ENCODE measurements at regions not wholly inside any gene's neighbourhood (a gene's known extent, or its start where the extent isn't known, plus 50 kb on each side); places are given as distances from the start of the nearest gene placed in this dataset.

DNA sequence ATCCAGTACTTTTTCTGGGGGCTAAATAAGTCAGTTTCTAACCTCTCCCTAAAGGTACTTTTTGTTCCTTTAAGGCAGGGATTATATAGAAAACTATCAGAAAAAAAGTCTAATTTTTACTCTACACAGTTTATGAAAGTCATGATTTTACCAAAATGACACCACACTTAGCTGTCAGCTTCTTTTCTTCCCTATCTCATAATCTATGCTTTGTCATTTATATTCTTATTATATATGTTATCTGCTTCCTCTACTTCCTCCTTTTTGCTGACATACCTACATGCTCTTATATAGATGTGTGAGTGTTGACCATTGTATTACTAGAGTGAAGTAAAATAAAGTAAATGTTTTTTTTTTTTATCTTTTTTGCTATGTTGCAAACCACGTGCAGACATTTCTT is 203.9 kb upstream of the CHRM2 start:
- DNase-seq = no peak

DNA sequence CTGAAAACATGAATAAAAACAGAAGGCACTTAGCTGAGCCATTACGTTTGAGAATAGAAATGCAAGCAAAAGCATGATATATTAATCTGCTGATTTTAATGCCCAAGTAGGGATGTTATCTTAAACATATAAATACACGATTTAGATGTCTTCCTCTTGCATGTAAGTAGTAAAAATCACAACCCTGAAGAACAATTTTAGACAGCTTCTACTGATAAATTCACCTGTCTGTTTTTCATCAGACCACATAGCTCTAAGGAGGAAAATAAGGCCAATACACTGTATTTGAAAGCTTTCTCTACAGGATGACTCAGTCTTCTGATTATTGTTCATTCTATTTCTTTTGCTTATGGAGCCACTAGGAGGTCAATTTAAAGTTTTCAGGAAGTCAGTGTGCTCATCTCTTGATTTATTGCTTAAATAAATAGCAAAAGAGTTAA is 210.9 kb upstream of the CHRM2 start:
- DNase-seq = no peak

DNA sequence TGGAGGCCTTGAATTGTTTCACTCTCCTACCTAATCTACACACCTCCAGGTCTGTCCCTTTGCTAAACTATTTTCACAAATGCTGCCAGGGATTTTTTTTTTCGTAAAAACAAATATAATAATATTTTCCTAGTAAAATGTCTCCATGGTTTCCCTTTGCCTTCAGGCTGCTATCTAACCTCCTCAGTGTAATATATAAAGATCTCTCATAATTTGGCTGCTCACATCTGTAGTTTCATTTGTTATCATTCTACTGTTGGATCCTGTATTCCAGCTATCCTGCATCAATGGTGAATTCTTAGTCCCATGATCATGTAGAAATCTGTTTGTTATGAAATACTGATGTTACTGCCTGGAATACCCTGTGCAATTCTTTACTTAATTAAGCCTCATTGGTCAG is 211.9 kb upstream of the CHRM2 start:
- DNase-seq = no peak

DNA sequence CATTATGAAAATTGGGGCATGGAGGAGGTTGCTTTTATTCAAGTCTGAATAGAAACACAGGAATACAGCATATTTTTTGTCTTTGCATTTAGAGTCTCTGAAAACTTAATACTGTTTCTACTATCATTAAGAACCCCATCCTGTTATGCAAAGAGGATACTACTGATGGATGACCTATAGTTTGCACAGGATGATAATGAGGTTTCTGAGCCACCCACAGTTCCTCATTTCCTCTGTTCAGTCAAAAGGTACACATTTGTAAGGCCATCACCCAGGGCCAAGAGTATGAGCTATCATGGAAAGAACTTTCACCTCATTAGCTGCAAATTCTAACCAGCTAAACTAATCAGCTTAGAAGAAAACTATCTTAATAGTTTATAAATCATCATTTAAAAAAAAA is 213.0 kb upstream of the CHRM2 start:
- no peak for DNase-seq

DNA sequence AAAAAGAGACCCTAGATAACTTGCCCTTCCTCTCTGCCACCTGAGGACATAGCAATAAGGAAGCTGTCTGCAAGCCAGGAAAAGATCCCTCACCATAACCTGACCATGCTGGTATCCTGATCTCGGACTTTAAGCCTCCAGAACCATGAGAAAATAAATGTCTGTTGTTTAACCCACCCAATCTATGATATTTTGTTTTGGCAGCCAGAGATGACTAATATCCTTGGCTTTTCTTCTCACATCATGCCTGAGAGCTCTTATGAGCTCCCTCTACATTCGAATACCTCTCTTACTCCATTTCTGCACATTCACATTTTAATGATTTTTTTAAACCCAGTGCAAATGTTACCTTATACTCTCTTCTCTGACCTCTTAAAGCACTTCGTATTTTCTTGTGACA is 214.0 kb upstream of the CHRM2 start:
- no peak for DNase-seq

DNA sequence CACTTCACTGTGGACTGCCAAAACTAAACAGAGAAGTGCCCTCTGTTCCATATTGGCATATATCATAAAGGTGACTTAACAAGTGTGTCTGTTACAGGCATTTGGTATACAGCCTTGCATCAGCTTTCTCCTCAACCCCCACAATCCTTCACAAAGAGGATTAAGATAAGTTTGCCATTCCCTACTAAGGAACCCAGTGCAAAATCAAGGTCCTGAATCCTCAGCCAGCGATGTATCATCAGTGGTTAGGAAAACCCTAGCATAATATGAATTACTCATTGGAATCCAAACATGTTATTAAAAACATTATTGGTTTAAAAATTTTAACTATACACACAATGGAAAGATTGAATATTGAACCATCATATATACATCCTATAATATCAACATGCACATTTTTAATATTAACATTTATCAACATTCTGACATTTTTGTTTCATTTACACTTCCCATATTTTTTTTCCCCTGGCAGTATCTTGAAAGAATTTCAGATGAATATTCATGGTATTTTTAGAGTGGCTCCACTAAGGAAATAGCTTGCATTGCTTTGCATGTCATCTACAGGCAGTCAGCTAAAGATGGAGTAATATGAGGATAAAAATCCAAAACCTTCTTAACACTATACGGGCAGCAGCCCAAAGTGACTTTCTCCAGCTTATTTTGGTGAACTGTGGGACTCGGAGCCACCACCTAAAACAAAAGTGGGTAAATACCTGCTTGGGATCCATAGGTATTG is 215.6 kb upstream of the CHRM2 start:
- DNase-seq = no peak

DNA sequence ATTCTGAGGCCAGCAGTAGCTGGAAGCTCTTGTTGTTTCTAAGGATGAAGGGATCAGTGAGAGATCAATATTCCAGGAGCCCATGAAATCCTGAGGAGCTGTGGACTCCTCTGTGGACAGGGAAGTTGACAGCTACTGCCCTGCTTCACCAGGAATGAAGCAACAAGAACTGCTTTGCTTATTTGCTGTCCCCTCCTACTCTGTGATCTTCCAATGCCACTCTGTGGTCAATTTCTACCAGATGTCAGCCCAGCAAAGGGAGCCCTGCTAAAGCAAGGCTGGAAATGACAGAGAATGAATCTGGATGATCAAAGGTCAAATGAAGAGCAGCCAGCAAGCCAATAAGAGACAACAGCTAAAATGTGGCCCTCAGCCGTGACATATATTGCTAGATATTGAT is 227.5 kb upstream of the CHRM2 start:
- DNase-seq = no peak

DNA sequence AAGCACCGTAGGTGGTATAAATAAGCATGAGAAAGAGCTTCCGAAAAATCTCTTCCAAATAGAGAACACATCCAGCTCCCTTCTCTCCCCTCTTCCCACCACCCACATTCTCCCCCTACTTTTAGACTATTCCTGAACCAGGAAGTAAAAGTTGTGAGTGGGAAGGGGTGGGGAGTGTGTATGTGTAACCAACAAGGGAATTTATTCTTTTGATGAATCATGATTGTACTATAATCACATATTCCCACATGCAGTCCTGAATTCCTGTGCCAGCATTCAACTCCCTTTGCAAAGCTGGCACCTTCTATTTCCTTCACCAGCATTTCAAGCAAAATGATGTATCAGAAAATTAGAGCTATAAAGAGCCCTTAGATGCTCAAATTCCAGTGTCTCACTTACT is 230.6 kb upstream of the CHRM2 start:
- no peak for DNase-seq

DNA sequence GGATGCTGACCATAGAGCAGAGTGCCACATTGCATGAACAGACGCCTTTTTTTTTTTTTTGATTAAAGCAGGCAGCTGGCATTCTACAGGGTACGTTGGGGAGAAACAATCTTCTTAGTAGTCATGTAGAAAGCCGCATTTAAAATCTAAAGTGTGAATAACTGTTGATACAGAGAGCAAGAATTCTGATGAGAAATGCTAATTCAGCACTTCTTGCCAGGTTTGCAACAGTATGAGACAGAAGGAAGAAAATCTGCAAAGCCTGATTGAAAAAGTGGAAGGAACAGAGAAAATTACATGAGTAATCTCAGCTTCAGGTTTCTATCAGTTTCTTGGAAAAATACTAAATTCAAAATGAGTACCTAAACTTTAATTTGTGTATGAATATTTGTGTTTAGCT is 232.7 kb upstream of the CHRM2 start:
- DNase-seq = no peak

DNA sequence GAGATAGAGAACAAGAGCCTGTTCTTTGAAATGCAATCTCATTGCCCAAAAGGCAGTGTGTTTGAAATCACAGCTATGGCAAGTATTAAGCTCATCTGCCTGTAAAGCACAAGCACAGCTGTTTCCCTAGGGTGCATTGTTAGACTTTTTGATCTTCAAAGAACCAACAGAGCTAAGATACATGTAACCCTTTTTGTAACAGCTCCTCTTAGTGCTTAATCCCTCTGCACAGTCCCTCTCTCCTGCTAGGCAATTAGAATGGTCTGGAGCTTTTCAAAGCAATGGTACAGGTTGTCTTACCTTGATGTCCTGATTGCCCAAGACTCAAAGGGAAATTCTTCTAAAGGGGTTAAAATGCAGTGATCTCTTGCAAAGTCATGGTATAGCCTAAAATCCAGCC is 249.6 kb upstream of the CHRM2 start:
- no peak for DNase-seq

DNA sequence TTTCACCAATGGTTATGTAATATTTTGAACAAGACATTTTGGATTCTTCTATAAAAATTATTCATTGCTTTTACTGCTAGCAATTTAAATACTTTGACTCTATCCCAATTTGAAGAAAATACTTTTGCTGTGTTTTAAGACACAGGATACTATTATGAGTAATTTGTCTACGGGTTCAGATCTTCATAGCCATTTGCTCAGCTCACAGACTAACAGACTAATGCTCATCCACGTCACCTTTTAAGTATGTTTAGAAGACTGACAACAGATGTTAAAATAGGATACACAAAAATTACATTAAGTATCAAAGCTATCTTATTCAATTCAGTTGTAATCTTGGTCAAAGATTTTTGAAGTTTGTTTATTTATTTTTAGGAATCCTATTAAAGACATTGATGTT is 251.3 kb upstream of the CHRM2 start:
- DNase-seq = no peak

DNA sequence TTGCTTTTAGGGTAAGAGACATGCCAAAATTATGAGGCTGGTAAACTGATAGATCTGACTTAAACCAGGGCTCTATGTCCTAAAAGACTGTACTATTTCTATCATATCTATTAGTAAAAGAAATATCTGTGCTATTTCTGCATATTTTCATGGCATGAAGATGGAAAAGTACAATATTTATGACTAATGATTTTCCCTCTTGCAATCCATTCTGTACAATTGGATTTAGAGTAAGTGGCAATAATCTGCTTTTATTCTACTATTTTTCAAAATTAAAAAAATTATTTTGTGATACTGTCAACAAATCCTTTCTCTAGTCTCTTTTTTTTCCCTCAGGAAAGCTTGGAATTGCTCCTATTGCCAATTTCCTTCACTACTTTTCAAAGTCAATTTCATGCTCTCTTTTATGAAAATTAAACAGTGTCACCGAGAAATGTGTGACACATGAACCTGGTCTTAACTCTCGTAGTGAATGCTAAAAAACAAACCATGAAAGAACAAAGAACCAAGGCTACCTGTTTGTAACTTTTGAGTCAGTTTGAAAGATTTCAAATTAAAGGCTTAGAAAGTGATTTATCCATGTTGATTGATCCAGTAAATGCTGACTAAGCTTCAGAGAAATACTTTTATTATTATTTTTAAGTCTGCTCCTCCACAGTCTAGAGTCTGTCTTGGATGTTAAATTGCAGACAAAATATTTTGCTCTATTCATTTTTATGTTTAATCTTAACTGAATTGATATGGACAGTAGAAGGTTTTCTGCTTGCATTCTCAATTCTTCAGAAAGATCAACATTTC is 262.7 kb upstream of the CHRM2 start:
- no peak for DNase-seq

DNA sequence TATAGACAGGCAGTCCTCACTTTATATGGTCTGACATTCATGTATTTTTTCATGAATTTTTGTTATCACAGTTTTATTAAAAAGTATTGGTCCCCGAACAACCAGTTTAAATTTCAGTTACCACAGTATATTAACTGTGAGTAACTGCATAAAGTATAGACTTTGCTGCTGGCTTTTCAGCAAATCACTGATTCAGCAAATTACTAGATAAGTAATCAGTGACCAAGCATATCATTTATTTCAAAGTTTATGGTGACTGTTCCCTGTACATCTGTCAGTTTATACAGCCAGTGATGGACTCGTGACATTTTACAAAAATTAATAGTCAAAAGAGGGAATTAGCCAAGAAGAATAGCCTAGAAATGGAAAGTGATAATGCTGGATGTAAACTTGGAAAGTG is 266.7 kb upstream of the CHRM2 start:
- DNase-seq = no peak

DNA sequence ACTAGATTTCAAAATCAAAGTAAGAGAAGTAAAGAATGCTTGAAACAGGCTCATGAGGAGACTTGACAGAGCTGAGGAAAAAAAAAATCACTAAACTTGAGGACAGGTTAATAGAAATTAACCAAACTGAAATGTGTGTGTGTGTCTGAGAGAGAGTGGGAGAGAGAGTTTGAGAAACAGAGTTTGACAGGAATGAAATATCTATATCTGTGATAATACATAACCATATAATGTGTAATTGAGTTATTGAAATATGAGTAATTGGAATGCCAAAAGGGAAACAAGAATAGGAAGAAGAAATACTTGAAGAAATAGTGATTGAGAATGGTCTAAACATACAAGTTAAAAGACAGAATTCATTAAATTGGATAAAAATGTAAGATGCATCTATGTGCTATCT is 268.0 kb upstream of the CHRM2 start:
- no peak for DNase-seq

DNA sequence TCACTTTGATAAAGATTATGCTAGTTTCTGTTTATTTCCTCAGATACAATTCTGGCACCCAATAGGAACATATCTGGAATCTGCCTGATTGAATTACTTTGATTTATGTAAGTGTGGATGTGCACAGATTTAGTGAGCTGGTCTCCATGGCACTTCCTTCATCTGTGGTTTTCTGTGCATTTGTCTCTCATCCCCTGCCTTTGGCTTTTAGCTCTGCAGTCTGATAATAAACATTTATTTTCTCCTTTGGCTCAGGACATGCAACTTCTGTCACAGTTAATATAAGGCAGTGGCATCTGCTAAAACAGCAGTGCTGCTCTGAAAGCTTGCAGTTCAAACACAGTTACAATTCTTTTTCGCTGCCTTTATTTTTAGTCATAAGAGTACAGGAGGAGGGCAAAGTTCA is 273.7 kb upstream of the CHRM2 start:
- no peak for DNase-seq

DNA sequence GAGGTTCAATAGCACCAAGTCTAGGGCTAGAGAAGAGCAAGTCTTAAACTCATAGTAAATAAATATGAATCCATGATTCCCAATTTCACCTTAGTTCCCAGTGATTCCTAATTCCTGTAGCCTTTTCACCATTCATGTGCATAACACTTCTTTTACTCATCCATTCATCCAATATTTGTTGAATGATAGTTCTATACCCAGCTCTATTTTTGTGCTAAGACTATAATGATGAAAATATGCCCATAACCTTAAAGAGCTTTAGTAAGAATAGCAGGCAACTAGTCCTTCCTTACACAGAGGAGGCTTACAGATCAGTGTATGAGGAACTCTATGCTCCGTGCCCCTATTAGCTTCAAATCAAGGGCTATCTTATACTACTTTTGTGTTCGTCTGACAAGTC is 280.2 kb upstream of the CHRM2 start:
- no peak for DNase-seq

DNA sequence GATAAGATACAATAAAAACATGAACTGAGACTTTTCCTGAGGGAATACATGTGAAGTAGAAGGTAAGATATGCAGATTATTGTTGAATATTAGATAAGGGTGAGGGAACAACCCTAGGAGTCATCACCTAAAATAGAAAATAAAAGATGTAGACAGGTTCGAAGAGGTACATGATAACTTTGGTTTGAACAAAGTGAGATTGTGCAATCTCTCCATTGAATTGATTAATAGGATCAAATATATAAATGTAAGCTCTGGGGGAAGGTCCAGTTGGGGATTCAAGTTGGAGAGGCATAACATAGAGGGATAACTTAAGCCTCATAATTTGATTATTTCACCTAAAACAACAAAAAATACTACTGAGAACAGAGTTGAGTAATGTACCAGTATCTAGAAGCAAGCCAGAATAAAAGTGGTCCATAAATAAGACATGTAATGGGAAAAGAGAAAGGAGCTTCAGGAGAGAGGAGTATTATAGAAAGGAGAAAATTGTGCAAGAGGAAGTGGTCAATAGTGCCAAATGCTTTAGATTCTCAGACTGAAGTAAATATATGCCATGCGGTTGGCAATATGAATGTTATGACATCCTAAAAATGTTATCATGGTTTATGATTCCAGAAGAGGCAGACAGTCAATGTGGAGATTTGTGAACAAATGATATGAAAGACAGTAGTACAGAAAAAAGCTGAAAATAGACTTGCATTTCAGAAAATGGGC is 282.3 kb upstream of the CHRM2 start:
- no peak for DNase-seq

DNA sequence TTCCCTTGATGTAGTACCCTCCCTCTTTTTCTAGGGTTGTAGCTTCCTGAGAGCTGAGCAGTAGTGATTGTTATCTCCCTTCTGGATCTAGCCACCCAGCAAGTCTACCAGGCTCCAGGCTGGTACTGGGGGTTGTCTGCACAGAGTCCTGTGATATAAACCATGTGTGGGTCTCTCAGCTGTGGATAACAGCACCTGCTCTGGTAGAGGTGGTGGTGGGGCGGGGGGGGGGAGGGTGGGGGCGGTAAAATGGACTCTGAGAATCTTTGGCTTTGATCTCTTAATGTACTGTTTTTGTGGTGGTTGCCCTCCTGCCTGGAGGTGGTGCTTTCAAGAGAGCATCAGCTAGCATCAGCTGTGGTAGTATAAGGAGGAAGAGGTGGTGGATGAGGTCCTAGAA is 302.0 kb upstream of the CHRM2 start:
- no peak for DNase-seq

DNA sequence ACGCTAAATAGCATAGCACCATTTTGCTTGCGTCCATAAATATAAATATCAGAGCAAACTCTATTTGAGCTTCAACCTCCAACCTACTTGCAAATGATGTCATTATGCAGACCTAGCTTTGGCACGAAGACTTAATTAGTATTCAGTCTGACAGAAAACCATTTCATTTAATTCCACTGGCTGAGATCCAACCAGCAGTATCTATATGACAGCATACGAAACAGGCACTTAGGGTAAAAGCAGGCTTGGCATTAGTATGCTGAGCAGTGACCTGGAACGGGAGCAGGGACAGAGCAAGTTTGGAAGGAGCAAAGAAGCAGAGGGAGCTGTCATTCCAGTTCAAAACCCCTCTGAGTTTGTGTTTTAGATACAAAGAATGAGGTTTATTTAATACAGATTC is 312.5 kb upstream of the CHRM2 start:
- peak; percentile 37 for DNase-seq

DNA sequence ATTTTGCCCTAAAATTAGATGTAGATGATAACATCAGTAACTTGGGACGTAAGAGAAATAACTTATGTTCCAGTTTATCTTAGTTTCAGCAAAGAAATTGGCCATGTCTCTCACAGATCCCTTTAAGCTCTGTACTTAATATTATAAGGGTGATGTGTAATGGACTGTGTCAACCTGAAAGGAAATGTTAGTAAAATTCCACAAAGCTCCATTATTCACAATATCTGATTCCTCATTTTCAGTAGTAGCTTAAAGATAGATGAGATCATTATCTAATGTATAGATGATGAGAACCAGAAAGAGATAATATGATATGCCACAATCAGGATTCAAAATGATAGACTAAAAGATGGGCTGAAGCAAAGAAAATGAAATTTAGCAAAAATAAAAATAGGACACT is 316.8 kb upstream of the CHRM2 start:
- no peak for DNase-seq

DNA sequence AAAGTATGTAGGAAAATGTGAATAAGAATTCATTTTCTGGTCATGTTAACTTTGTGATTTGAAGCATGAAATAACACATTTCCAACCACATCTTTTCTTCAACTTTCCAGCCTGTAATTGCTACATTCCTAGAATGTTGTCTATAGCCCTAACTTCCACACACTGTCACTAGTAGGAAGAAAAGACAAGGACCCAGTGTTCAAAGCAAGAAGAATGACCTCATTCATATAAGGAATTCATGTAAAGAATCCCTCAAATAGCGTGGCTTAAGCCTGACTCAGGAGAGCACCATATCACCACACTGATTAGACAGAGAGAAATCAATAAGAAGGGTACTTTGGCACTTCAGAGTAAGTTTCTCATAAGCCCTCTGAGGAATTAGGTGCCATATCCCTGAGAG is 318.7 kb upstream of the CHRM2 start:
- DNase-seq = no peak

DNA sequence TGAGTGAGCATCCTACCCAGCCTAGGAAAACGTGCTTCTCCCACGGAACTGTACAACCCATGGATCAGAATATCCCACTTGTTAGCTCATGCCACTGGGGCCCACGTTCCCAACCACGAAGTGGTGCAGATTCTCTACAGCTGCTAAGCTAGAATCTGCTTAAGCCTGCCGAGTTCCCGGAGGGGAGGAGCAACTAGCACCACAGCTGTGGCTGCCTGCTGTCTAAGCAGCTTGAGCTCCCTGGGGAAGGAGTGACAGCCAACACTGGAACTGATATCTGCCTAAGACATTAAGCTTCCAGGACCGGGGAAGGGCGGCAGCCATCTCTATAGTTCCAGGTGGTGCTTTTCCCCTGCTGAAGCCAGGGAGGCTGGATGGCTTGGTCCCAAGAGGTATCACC is 334.7 kb upstream of the CHRM2 start:
- no peak for DNase-seq

DNA sequence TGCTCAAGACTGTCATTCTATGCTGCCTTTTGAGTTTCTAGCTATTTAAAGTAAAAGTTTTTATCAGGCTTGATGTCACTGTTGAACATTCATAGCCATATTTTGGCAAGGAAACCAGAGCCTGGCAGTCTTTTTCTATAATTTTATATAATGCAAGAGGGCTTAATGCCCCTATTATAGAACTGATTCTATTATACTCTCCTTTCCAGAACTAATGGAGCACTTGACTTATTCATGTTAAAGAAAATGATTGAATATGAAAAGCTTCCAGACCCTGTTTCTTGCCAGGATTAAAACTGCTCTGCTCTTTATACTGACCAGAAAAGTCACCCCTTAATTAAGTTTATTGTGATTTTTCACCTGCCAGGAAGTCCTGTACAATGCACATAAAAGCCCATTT is 337.6 kb upstream of the CHRM2 start:
- DNase-seq = peak; percentile 23

DNA sequence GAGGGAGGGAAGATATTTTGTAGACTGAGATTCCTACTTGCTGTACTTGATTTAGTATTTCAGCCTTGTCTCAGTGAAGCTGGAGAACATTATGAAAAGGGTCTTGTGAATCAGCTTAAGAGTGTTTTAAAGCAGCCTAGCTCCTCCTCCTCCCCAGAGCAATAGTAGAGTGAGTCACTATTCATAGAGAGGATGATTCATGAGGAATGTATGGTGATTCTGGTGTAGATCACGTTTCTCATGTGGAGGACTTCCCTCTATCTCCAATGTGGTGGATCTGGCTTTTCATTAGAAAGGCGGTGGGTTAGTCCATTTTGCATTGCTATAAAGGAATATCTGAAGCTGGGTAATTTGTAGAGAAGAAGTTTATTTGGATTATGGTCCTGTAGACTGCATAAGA is 340.1 kb upstream of the CHRM2 start:
- no peak for DNase-seq

Measured in NCI-H774 (cell line).